ENCODE measurements at regions not wholly inside any gene's neighbourhood (a gene's known extent, or its start where the extent isn't known, plus 50 kb on each side); places are given as distances from the start of the nearest gene placed in this dataset.

DNA sequence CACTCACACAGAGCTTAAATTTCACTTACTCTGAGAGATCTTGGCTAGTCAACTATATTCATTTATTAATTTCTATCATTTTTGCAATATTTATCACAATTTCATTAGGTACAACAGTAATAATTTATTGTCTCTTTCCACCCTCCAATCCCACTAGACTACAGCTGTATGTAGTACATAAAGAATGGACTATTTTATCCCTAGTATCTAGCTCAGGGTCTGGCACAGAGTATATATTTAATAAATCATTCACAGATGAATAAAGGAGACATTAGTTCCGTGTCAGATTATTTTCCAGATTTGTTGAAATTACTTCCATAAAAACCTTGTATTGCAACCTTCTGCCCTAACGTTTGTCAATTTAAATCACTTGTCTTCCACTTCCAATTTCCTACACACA is 1781.1 kb upstream of the SEL1L start:
- H3K4me3 ChIP-seq: no peak overlapping the region
- no peak overlapping the region for H3K27ac ChIP-seq
- DNase-seq: no peak
- no peaks in the 10 kb centered on the region for H3K9me3 ChIP-seq
- TF ChIP-seq POLR2AphosphoS5 (IDR thresholded peaks at IDR 0.05) (no peak), POLR2A (IDR thresholded peaks at IDR 0.05) (no peak), EP300 (IDR thresholded peaks at IDR 0.05) (no peak)
- TF ChIP-seq, protein P1, sequence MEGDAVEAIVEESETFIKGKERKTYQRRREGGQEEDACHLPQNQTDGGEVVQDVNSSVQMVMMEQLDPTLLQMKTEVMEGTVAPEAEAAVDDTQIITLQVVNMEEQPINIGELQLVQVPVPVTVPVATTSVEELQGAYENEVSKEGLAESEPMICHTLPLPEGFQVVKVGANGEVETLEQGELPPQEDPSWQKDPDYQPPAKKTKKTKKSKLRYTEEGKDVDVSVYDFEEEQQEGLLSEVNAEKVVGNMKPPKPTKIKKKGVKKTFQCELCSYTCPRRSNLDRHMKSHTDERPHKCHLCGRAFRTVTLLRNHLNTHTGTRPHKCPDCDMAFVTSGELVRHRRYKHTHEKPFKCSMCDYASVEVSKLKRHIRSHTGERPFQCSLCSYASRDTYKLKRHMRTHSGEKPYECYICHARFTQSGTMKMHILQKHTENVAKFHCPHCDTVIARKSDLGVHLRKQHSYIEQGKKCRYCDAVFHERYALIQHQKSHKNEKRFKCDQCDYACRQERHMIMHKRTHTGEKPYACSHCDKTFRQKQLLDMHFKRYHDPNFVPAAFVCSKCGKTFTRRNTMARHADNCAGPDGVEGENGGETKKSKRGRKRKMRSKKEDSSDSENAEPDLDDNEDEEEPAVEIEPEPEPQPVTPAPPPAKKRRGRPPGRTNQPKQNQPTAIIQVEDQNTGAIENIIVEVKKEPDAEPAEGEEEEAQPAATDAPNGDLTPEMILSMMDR (IDR thresholded peaks at IDR 0.05): no peak
- no peaks in the 10 kb centered on the region for H3K27me3 ChIP-seq
- no peaks in the 10 kb centered on the region for H3K4me1 ChIP-seq
- no peak for ATAC-seq (ENCODE audit: low FRiP score in 2 of 2)
- WGBS, 2 donors: 65 to 74% methylated on average over 2 of the region's 2 CpGs
- H3K36me3 ChIP-seq: no peaks in the 10 kb centered on the region

- H3K27me3 ChIP-seq: no peaks in the 10 kb centered on the region
- no peak for TF ChIP-seq POLR2AphosphoS5 (IDR thresholded peaks at IDR 0.05)
- no peak for TF ChIP-seq EP300 (IDR thresholded peaks at IDR 0.05)
- TF ChIP-seq, protein P1 (IDR thresholded peaks at IDR 0.05): no peak
- no peak for TF ChIP-seq POLR2A (IDR thresholded peaks at IDR 0.05)
- H3K36me3 ChIP-seq: no peaks in the 10 kb centered on the region
- no peaks in the 10 kb centered on the region for H3K4me1 ChIP-seq
- WGBS, 2 donors: 84 to 86% methylated on average over 1 of the region's 1 CpG
- H3K9me3 ChIP-seq: no peaks in the 10 kb centered on the region
- ATAC-seq (ENCODE audit: low FRiP score in 2 of 2) (no peak), DNase-seq (no peak)
- H3K27ac ChIP-seq: no peak overlapping the region
- no peak overlapping the region for H3K4me3 ChIP-seq
Measured at GRCh38 chr14:83316356-83316755, 1782.7 kb upstream of the SEL1L start.

- H3K4me3 ChIP-seq: no peak overlapping the region
- no peak overlapping the region for H3K27ac ChIP-seq
- no peaks in the 10 kb centered on the region for H3K27me3 ChIP-seq
- no peaks in the 10 kb centered on the region for H3K4me1 ChIP-seq
- ATAC-seq (ENCODE audit: low FRiP score in 2 of 2): no peak
- WGBS, 2 donors: 68 to 70% methylated on average over 2 of the region's 2 CpGs
- no peaks in the 10 kb centered on the region for H3K9me3 ChIP-seq
- TF ChIP-seq EP300 (IDR thresholded peaks at IDR 0.05): no peak
- TF ChIP-seq POLR2AphosphoS5 (IDR thresholded peaks at IDR 0.05): no peak
- no peak for TF ChIP-seq POLR2A (IDR thresholded peaks at IDR 0.05)
- TF ChIP-seq, protein P1 (IDR thresholded peaks at IDR 0.05): no peak
- DNase-seq: no peak
- H3K36me3 ChIP-seq: no peaks in the 10 kb centered on the region
Measured at GRCh38 chr14:83320837-83321236, 1787.2 kb upstream of the SEL1L start.

DNA sequence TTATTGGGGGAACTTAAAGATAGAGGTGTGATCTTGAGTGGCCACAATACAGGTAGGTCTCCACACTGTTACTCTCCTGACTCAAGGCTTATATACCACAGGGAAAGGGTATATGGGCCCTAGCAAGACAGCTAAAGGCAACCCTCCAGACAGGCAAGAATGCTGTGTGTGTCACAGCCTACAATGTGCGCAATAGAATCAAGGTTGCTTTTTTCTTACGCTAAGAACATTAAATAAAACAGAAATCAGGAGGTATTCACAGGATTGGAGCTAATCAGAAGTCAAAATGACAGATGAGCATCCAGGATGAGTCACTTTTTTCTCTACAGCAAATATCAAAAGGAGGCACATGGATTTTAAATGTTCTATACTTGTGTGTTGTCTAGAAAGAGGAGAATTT is 1797.9 kb upstream of the SEL1L start:
- Histone ChIP-seq H3K4me1 (no peaks in the 10 kb centered on the region), H3K36me3 (no peaks in the 10 kb centered on the region), H3K9me3 (no peaks in the 10 kb centered on the region), H3K27ac (no peak overlapping the region), H3K4me3 (no peak overlapping the region), H3K27me3 (no peaks in the 10 kb centered on the region)
- 97 to 98% methylated on average over 2 of the region's 2 CpGs for WGBS, 2 donors
- no peak for ATAC-seq (ENCODE audit: low FRiP score in 2 of 2)
- DNase-seq: no peak
- TF ChIP-seq POLR2A (IDR thresholded peaks at IDR 0.05) (no peak), EP300 (IDR thresholded peaks at IDR 0.05) (no peak), POLR2AphosphoS5 (IDR thresholded peaks at IDR 0.05) (no peak)
- TF ChIP-seq, protein P1 (IDR thresholded peaks at IDR 0.05): no peak

DNA sequence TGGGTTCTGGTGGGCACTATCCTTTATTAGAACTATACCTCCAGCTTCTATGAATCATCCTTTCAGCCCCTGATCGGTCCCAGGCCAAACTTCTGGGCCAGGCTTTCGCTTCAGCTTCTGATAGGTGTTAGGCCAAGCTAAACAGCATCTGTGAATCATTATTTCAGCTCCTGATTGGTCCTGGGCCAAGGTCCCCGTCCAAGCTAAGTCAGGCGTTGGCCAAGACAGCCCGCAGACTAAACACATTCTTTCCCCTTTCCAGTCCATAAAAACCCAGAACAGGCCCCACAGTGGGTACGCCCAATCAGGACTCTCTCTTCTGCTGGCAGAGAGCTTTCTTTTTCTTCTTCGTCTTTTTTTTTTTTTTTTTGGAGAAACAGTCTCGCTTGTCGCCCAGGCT is 1808.9 kb upstream of the SEL1L start:
- no peaks in the 10 kb centered on the region for H3K27me3 ChIP-seq
- ATAC-seq (ENCODE audit: low FRiP score in 2 of 2) (peak; percentile 32 to 34), DNase-seq (no peak)
- H3K4me1 ChIP-seq: no peaks in the 10 kb centered on the region
- H3K36me3 ChIP-seq: no peaks in the 10 kb centered on the region
- H3K4me3 ChIP-seq: no peak overlapping the region
- H3K27ac ChIP-seq: no peak overlapping the region
- H3K9me3 ChIP-seq: no peaks in the 10 kb centered on the region
- WGBS, 2 donors: 78 to 85% methylated on average over 9 of the region's 9 CpGs
- TF ChIP-seq POLR2A (IDR thresholded peaks at IDR 0.05) (no peak), POLR2AphosphoS5 (IDR thresholded peaks at IDR 0.05) (no peak), EP300 (IDR thresholded peaks at IDR 0.05) (no peak)
- TF ChIP-seq, protein P1 (IDR thresholded peaks at IDR 0.05): no peak

Measured in upper lobe of left lung (tissue), 6 donors.